Ovary (tissue), 3 donors: ENCODE measurements at regions not wholly inside any gene's neighbourhood (a gene's known extent, or its start where the extent isn't known, plus 50 kb on each side); places are given as distances from the start of the nearest gene placed in this dataset.

Source experiments
- EP300 ChIP-seq: sonication (generic); formaldehyde crosslinking; IDR thresholded peaks from one replicate; pipeline ENCODE4 v1.6.1; 2017; ENCODE audit warnings: antibody characterized with exemption
- POLR2A ChIP-seq: fragments of 450-650 bp; IDR thresholded peaks from one replicate; pipeline ENCODE4 v1.6.1; 2017; ENCODE audit warnings: antibody characterized with exemption, mild to moderate bottlenecking, moderate library complexity
- TF ChIP-seq, protein P1 (sequence below), 3 donors: fragments of 450-650 bp in 2 of 3; fragments of 200-600 bp in 1 of 3; IDR thresholded peaks; one replicate each; pipeline versions ENCODE4 v1.5.1 to v1.8.0; 2016 to 2022; ENCODE audit warnings: antibody characterized with exemption in 3 of 3, mild to moderate bottlenecking in 1 of 3
- donor health status: DM: no; HTN: no; CAD: no.

DNA sequence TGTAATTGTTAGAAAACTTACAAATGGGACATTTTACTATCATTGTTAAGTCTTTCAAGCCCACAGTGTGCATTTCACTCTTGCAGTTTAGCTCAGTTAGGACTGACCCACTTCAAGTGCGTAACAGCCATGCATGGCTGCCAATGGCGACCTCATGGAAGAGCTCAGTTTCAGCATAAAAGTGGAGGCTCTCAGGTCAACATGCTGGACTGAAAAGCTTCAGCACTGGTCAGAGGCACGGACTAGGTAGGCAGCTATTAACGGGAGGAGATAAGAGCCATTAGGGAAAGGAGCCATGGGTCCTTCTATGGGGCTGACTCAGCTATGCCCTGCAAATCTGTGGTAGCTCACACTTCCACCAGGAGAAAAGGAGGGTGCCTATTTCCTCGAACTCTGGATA is 101.8 kb downstream of the TTLL2 start:
- TF ChIP-seq, protein P1, sequence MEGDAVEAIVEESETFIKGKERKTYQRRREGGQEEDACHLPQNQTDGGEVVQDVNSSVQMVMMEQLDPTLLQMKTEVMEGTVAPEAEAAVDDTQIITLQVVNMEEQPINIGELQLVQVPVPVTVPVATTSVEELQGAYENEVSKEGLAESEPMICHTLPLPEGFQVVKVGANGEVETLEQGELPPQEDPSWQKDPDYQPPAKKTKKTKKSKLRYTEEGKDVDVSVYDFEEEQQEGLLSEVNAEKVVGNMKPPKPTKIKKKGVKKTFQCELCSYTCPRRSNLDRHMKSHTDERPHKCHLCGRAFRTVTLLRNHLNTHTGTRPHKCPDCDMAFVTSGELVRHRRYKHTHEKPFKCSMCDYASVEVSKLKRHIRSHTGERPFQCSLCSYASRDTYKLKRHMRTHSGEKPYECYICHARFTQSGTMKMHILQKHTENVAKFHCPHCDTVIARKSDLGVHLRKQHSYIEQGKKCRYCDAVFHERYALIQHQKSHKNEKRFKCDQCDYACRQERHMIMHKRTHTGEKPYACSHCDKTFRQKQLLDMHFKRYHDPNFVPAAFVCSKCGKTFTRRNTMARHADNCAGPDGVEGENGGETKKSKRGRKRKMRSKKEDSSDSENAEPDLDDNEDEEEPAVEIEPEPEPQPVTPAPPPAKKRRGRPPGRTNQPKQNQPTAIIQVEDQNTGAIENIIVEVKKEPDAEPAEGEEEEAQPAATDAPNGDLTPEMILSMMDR (IDR thresholded peaks at IDR 0.05) = no peak
- no peak for TF ChIP-seq POLR2A
- TF ChIP-seq EP300 = no peak
